ENCODE measurements at regions not wholly inside any gene's neighbourhood (a gene's known extent, or its start where the extent isn't known, plus 50 kb on each side); places are given as distances from the start of the nearest gene placed in this dataset.

GRCh38 chr4:3862640-3863420 is 96.6 kb downstream of the ADRA2C start:
- TF ChIP-seq CTCF (IDR thresholded peaks at IDR 0.05) (no peak), POLR2A (IDR thresholded peaks at IDR 0.05) (no peak), POLR2AphosphoS5 (IDR thresholded peaks at IDR 0.05) (no peak)

Data from stomach (tissue), 4 donors.